ENCODE measurements at regions not wholly inside any gene's neighbourhood (a gene's known extent, or its start where the extent isn't known, plus 50 kb on each side); places are given as distances from the start of the nearest gene placed in this dataset.

DNA sequence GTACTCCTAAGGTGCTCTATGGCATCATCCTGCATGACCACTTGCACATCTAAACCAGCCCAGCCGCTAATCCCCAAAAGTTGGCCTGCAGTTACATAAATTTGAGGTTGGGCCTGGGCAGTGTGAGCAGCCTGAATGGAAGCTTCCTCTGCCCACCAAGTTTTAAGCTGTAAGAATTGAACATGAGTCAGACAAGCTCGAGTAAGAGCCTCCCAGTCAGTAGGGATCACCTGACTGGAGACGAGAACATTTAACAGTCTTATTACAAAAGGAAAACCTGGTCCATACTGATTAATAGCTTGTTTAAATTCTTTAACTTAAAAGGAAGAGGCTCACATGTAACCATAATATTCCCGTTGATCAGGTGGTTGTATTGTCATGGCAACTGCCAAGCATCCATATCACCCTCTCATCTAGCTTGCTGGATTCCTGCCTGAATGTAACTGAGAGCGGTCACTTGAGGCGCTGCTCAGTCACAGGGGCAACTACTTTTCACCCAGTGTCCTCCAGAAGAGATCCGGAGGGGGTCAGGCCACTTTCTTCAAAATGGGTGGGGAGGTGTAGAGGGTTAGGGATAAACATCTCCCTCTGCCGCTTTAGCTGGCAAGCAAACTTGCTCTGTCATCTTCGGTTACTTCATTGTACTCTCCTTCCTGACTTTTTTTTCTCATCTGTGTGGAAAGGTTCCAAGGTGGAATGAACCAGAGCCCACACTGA lies 56.6 kb upstream of the WDR1 start:
- no peak overlapping the region for H3K4me3 Mint-ChIP-seq
- H3K27me3 Mint-ChIP-seq (ENCODE audit: low read depth) = peaks cover 6% of the 10 kb centered on the region
- H3K27ac Mint-ChIP-seq = no peak overlapping the region
- no peak for DNase-seq (ENCODE audit: low spot score)
- peak; percentile 34; the same call in 1 of the 2 replicates for ATAC-seq
- ChIA-PET CTCF (interaction anchor here (1.0 to 3.7 kb wide), 5 partner anchors 8 to 364 kb away, joined by 5 to 18 read pairs (median 7); no protein-coding TSS in a partner anchor), POLR2A (no interaction called here)
- peaks cover 22% of the 10 kb centered on the region for H3K9me3 Mint-ChIP-seq
- TF ChIP-seq NR3C1 (CRISPR knock-in tag; conservative IDR thresholded peaks at IDR 0.05; ENCODE audit: low read depth) (no peak), KAT7 (CRISPR knock-in tag; IDR thresholded peaks at IDR 0.05; ENCODE audit: borderline replicate concordance) (no peak)
- TF ChIP-seq, protein P1, sequence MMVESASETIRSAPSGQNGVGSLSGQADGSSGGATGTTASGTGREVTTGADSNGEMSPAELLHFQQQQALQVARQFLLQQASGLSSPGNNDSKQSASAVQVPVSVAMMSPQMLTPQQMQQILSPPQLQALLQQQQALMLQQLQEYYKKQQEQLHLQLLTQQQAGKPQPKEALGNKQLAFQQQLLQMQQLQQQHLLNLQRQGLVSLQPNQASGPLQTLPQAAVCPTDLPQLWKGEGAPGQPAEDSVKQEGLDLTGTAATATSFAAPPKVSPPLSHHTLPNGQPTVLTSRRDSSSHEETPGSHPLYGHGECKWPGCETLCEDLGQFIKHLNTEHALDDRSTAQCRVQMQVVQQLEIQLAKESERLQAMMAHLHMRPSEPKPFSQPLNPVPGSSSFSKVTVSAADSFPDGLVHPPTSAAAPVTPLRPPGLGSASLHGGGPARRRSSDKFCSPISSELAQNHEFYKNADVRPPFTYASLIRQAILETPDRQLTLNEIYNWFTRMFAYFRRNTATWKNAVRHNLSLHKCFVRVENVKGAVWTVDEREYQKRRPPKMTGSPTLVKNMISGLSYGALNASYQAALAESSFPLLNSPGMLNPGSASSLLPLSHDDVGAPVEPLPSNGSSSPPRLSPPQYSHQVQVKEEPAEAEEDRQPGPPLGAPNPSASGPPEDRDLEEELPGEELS (CRISPR knock-in tag; IDR thresholded peaks at IDR 0.05) = no peak
- peaks cover 16% of the 10 kb centered on the region for H3K4me1 Mint-ChIP-seq
- no peaks in the 10 kb centered on the region; the same call in 1 of the 2 replicates for H3K36me3 Mint-ChIP-seq

DNA sequence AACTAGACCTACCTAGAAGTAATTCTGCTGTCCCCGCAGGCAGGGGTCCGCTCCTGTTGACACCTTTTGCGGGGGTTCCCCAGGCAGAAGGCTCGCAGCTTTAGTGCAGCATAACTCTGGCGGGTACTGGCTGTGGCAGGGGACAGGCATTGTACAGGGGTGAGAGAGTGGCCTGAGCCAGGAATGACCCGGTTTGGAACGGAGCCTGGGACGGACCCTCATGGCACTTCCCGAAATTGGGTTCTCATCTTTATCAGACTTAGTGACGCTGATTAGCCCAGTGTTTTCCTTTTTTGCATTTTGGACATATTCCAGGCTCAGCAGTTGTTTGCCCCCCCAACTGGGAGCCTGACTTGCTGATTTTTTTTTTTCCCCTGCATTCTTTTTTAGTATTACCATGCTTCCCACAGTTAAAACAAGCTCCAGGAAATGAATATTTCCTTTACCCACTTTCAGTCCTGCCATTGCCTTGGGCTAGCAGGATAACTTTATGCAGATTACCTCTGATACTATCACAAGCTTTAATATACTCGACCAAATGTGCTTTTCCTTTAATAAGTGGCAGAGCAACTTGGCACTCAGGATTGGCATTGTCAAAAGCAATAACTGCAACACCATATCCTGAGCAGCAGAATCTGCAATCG lies 55.8 kb upstream of the WDR1 start:
- H3K9me3 Mint-ChIP-seq = peaks cover 15% of the 10 kb centered on the region
- POLR2A ChIA-PET = no interaction called here
- ATAC-seq = no peak; the same call in 1 of the 2 replicates
- H3K4me3 Mint-ChIP-seq = no peak overlapping the region
- no peak for DNase-seq (ENCODE audit: low spot score)
- peaks cover 16% of the 10 kb centered on the region for H3K4me1 Mint-ChIP-seq
- no peak for TF ChIP-seq ZNF671 (CRISPR knock-in tag; IDR thresholded peaks at IDR 0.05)
- TF ChIP-seq, protein P2, sequence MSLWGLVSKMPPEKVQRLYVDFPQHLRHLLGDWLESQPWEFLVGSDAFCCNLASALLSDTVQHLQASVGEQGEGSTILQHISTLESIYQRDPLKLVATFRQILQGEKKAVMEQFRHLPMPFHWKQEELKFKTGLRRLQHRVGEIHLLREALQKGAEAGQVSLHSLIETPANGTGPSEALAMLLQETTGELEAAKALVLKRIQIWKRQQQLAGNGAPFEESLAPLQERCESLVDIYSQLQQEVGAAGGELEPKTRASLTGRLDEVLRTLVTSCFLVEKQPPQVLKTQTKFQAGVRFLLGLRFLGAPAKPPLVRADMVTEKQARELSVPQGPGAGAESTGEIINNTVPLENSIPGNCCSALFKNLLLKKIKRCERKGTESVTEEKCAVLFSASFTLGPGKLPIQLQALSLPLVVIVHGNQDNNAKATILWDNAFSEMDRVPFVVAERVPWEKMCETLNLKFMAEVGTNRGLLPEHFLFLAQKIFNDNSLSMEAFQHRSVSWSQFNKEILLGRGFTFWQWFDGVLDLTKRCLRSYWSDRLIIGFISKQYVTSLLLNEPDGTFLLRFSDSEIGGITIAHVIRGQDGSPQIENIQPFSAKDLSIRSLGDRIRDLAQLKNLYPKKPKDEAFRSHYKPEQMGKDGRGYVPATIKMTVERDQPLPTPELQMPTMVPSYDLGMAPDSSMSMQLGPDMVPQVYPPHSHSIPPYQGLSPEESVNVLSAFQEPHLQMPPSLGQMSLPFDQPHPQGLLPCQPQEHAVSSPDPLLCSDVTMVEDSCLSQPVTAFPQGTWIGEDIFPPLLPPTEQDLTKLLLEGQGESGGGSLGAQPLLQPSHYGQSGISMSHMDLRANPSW (CRISPR knock-in tag; conservative IDR thresholded peaks at IDR 0.05; ENCODE audit: low read depth) = no peak
- CTCF ChIA-PET = interaction anchor here (1.0 to 3.7 kb wide), 5 partner anchors 7 to 365 kb away, joined by 5 to 18 read pairs (median 7); no protein-coding TSS in a partner anchor
- no peak overlapping the region for H3K27ac Mint-ChIP-seq
- H3K27me3 Mint-ChIP-seq (ENCODE audit: low read depth) = peaks cover 6% of the 10 kb centered on the region
- H3K36me3 Mint-ChIP-seq = no peaks in the 10 kb centered on the region; the same call in 1 of the 2 replicates

DNA sequence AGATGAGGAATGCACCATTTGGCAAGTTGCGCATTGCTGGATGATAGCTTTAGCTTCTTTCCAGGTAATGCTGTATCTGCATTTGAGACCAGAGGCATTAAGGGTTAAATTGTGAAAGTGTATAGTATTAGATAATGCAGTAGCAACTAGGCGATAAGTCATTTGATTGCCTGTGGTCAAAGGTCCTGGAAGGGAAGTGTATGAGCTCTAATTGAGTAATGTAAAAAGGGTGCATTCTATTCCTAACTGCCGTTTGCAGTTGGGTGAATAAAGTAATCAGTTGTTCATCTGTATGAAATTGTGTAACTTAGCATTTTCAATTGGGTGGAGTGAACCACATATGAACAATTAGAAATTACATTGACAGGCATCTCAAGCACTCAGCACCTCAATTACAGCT lies 54.5 kb upstream of the WDR1 start:
- ChIA-PET POLR2A (no interaction called here), CTCF (interaction anchor here (0.7 to 3.7 kb wide), 2 partner anchors 8 to 12 kb away, joined by 3 to 18 read pairs; no protein-coding TSS in a partner anchor)
- peaks cover 16% of the 10 kb centered on the region for H3K4me1 Mint-ChIP-seq
- no peak overlapping the region for H3K27ac Mint-ChIP-seq
- H3K9me3 Mint-ChIP-seq = peaks cover 5% of the 10 kb centered on the region
- DNase-seq (ENCODE audit: low spot score) (no peak), ATAC-seq (no peak)
- H3K4me3 Mint-ChIP-seq = no peak overlapping the region
- no peaks in the 10 kb centered on the region for H3K36me3 Mint-ChIP-seq
- H3K27me3 Mint-ChIP-seq (ENCODE audit: low read depth) = peaks cover 3% of the 10 kb centered on the region
- TF ChIP-seq MYBL2 (CRISPR knock-in tag; IDR thresholded peaks at IDR 0.05) (no peak), SP1 (CRISPR knock-in tag; conservative IDR thresholded peaks at IDR 0.05) (no peak), ZNF671 (CRISPR knock-in tag; IDR thresholded peaks at IDR 0.05) (no peak), SMAD4 (CRISPR knock-in tag; IDR thresholded peaks at IDR 0.05) (no peak), CBFB (CRISPR knock-in tag; IDR thresholded peaks at IDR 0.05; ENCODE audit: low read depth) (no peak), FOXJ3 (CRISPR knock-in tag; IDR thresholded peaks at IDR 0.05; ENCODE audit: borderline replicate concordance) (no peak), NFYB (CRISPR knock-in tag; conservative IDR thresholded peaks at IDR 0.05; ENCODE audit: low read depth) (no peak), EMX1 (CRISPR knock-in tag; IDR thresholded peaks at IDR 0.05) (no peak), TEAD4 (CRISPR knock-in tag; IDR thresholded peaks at IDR 0.05) (no peak), TCF7 (CRISPR knock-in tag; IDR thresholded peaks at IDR 0.05; ENCODE audit: low read depth) (no peak), MXD4 (CRISPR knock-in tag; IDR thresholded peaks at IDR 0.05; ENCODE audit: borderline replicate concordance) (no peak), GABPB1 (CRISPR knock-in tag; IDR thresholded peaks at IDR 0.05) (no peak)
- TF ChIP-seq, protein P3, sequence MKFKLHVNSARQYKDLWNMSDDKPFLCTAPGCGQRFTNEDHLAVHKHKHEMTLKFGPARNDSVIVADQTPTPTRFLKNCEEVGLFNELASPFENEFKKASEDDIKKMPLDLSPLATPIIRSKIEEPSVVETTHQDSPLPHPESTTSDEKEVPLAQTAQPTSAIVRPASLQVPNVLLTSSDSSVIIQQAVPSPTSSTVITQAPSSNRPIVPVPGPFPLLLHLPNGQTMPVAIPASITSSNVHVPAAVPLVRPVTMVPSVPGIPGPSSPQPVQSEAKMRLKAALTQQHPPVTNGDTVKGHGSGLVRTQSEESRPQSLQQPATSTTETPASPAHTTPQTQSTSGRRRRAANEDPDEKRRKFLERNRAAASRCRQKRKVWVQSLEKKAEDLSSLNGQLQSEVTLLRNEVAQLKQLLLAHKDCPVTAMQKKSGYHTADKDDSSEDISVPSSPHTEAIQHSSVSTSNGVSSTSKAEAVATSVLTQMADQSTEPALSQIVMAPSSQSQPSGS (CRISPR knock-in tag; IDR thresholded peaks at IDR 0.05; ENCODE audit: borderline replicate concordance, low read depth) = no peak
- TF ChIP-seq, protein P4, sequence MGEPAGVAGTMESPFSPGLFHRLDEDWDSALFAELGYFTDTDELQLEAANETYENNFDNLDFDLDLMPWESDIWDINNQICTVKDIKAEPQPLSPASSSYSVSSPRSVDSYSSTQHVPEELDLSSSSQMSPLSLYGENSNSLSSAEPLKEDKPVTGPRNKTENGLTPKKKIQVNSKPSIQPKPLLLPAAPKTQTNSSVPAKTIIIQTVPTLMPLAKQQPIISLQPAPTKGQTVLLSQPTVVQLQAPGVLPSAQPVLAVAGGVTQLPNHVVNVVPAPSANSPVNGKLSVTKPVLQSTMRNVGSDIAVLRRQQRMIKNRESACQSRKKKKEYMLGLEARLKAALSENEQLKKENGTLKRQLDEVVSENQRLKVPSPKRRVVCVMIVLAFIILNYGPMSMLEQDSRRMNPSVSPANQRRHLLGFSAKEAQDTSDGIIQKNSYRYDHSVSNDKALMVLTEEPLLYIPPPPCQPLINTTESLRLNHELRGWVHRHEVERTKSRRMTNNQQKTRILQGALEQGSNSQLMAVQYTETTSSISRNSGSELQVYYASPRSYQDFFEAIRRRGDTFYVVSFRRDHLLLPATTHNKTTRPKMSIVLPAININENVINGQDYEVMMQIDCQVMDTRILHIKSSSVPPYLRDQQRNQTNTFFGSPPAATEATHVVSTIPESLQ (CRISPR knock-in tag; IDR thresholded peaks at IDR 0.05) = no peak
- TF ChIP-seq, protein P5, sequence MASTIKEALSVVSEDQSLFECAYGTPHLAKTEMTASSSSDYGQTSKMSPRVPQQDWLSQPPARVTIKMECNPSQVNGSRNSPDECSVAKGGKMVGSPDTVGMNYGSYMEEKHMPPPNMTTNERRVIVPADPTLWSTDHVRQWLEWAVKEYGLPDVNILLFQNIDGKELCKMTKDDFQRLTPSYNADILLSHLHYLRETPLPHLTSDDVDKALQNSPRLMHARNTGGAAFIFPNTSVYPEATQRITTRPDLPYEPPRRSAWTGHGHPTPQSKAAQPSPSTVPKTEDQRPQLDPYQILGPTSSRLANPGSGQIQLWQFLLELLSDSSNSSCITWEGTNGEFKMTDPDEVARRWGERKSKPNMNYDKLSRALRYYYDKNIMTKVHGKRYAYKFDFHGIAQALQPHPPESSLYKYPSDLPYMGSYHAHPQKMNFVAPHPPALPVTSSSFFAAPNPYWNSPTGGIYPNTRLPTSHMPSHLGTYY (CRISPR knock-in tag; IDR thresholded peaks at IDR 0.05) = no peak
- TF ChIP-seq, protein P6, sequence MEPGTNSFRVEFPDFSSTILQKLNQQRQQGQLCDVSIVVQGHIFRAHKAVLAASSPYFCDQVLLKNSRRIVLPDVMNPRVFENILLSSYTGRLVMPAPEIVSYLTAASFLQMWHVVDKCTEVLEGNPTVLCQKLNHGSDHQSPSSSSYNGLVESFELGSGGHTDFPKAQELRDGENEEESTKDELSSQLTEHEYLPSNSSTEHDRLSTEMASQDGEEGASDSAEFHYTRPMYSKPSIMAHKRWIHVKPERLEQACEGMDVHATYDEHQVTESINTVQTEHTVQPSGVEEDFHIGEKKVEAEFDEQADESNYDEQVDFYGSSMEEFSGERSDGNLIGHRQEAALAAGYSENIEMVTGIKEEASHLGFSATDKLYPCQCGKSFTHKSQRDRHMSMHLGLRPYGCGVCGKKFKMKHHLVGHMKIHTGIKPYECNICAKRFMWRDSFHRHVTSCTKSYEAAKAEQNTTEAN (CRISPR knock-in tag; IDR thresholded peaks at IDR 0.05) = no peak

Measured in WTC11 (cell line).